ENCODE measurements at regions not wholly inside any gene's neighbourhood (a gene's known extent, or its start where the extent isn't known, plus 50 kb on each side); places are given as distances from the start of the nearest gene placed in this dataset.

DNA sequence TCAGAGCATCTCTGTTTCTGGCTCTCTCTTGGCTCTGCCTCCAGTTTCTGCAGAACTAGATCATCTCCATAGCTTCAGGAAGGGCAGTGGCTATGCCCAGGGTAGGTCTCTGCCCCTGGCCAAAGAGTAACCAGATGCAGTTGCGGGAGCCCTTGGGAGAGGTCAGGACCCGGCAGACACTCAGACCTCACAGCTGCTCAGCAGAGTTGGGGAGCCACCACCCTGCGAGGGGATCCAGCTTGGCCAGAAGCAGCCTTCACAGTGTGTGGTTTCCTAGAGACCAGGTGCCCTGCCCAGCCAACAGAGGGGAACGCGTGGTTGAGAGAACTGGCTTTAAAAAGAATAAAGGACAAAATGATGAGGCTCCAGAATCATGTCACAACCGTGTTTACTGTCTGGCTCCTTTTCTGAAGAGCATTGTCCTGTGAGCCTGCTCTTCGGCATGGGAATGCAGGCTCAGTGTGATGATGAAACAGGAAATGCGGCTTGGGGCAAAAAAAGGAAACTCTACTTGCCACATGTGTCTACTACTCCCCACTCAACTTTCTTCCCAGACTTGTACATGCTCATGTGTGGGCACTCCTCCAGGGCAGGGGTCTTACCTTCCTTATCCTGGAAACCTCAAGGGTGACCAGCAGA, 243.1 kb downstream of the INHBA start:
- Histone ChIP-seq H3K9me3 (ENCODE audit: low read depth) (no peaks in the 10 kb centered on the region), H4K20me1 (ENCODE audit: insufficient read depth, poor library complexity, severe bottlenecking) (no peaks in the 10 kb centered on the region), H3K4me1 (ENCODE audit: insufficient read depth) (no peaks in the 10 kb centered on the region), H3K9me2 (replicated peaks; ENCODE audit: insufficient read depth) (no peaks in the 10 kb centered on the region), H3K36me3 (replicated peaks; ENCODE audit: insufficient read depth, low read depth) (no peaks in the 10 kb centered on the region), H3K4me2 (no peak overlapping the region), H3K27ac (no peak overlapping the region), H2AFZ (no peak overlapping the region), H3K79me2 (no peaks in the 10 kb centered on the region), H3K4me3 (no peak overlapping the region), H3K27me3 (no peaks in the 10 kb centered on the region)
- DNase-seq (ENCODE audit: low spot score), result no peak
- WGBS (ENCODE audit: low lambda C conversion rate, missing lambda C conversion rate), result 92% methylated on average over 8 of the region's 8 CpGs
- TF ChIP-seq EZH2 (IDR thresholded peaks at IDR 0.05; ENCODE audit: borderline replicate concordance) (no peak), EZH2phosphoT487 (IDR thresholded peaks at IDR 0.05; ENCODE audit: low read depth, severe bottlenecking, unreplicated experiment) (no peak), CTCF (IDR thresholded peaks at IDR 0.05; ENCODE audit: poor library complexity) (no peak)

- Histone ChIP-seq H3K36me3 (replicated peaks; ENCODE audit: insufficient read depth, low read depth) (no peaks in the 10 kb centered on the region), H3K4me1 (ENCODE audit: insufficient read depth) (no peaks in the 10 kb centered on the region), H4K20me1 (ENCODE audit: insufficient read depth, poor library complexity, severe bottlenecking) (no peaks in the 10 kb centered on the region), H3K4me3 (no peak overlapping the region), H3K4me2 (no peak overlapping the region), H3K79me2 (no peaks in the 10 kb centered on the region), H3K27ac (no peak overlapping the region), H3K9me3 (ENCODE audit: low read depth) (no peaks in the 10 kb centered on the region), H3K9me2 (replicated peaks; ENCODE audit: insufficient read depth) (no peaks in the 10 kb centered on the region), H2AFZ (no peak overlapping the region), H3K27me3 (no peaks in the 10 kb centered on the region)
- WGBS (ENCODE audit: low lambda C conversion rate, missing lambda C conversion rate), result 100% methylated on average over 5 of the region's 5 CpGs
- DNase-seq (ENCODE audit: low spot score), result no peak
- no peak for TF ChIP-seq EZH2phosphoT487 (IDR thresholded peaks at IDR 0.05; ENCODE audit: low read depth, severe bottlenecking, unreplicated experiment)
- TF ChIP-seq EZH2 (IDR thresholded peaks at IDR 0.05; ENCODE audit: borderline replicate concordance), result no peak
- no peak for TF ChIP-seq CTCF (IDR thresholded peaks at IDR 0.05; ENCODE audit: poor library complexity)
Measured at GRCh38 chr7:41459183-41459582, 243.7 kb downstream of the INHBA start.

DNA sequence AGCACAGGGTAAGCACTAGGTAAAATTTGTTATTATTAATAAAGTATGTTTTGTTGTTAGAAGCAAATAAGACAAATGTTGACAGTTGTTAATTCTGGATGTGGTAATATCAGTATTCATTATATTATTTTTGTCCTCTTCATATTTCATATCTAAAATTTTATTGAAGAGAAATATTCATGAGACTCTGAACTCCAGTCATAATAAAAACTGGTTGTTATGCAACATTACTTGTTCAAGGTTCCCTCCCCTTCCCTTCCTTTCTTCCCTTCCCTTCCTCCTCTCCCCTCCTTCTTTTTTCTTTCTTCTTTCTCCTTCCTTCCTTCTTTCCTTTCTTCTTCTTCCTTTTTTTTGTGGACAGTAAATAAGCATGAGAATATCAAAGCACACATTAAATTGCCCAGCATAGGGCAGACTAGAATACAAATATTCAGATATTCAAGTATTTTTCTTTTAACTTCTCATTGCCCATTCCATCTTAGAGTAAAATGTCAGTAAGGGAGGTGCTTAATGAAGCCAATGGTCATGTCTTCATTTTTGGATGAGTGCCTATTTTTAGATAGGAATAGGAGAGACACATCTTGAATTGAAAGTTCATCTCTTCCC, 245.0 kb downstream of the INHBA start:
- no peaks in the 10 kb centered on the region for H3K4me1 ChIP-seq (ENCODE audit: insufficient read depth)
- no peaks in the 10 kb centered on the region for H4K20me1 ChIP-seq (ENCODE audit: insufficient read depth, poor library complexity, severe bottlenecking)
- H3K4me3 ChIP-seq, result no peak overlapping the region
- H3K27me3 ChIP-seq, result no peaks in the 10 kb centered on the region
- DNase-seq (ENCODE audit: low spot score), result no peak
- no peak overlapping the region for H3K4me2 ChIP-seq
- H3K36me3 ChIP-seq (replicated peaks; ENCODE audit: insufficient read depth, low read depth), result no peaks in the 10 kb centered on the region
- H2AFZ ChIP-seq, result no peak overlapping the region
- no peak for TF ChIP-seq EZH2 (IDR thresholded peaks at IDR 0.05; ENCODE audit: borderline replicate concordance)
- TF ChIP-seq CTCF (IDR thresholded peaks at IDR 0.05; ENCODE audit: poor library complexity), result no peak
- TF ChIP-seq EZH2phosphoT487 (IDR thresholded peaks at IDR 0.05; ENCODE audit: low read depth, severe bottlenecking, unreplicated experiment), result no peak
- H3K9me3 ChIP-seq (ENCODE audit: low read depth), result no peaks in the 10 kb centered on the region
- H3K9me2 ChIP-seq (replicated peaks; ENCODE audit: insufficient read depth), result no peaks in the 10 kb centered on the region
- no peaks in the 10 kb centered on the region for H3K79me2 ChIP-seq
- H3K27ac ChIP-seq, result no peak overlapping the region
